Fibroblast of peridontal ligament (primary cell): ENCODE measurements at regions not wholly inside any gene's neighbourhood (a gene's known extent, or its start where the extent isn't known, plus 50 kb on each side); places are given as distances from the start of the nearest gene placed in this dataset.
A peak's percentile ranks its signal among the peaks of the same experiment; 100 is the strongest.

Source experiments
- DNase-seq: peaks from one replicate; pipeline ENCODE4 v3.0.0-alpha.2; 2010; ENCODE audit errors: extremely low read depth

GRCh38 chr16:86089991-86090390 lies 191.0 kb downstream of the IRF8 start:
- no peak for DNase-seq

GRCh38 chr16:86090461-86091170 lies 191.7 kb downstream of the IRF8 start:
- no peak for DNase-seq

- DNase-seq = no peak
Observed at GRCh38 chr16:86091976-86092375, 193.0 kb downstream of the IRF8 start.

- DNase-seq = no peak
Observed at GRCh38 chr16:86092586-86093480, 193.9 kb downstream of the IRF8 start.

- no peak for DNase-seq
Observed at GRCh38 chr16:86093801-86094750, 195.1 kb downstream of the IRF8 start.

- DNase-seq = no peak
Observed at GRCh38 chr16:86095131-86095752, 196.3 kb downstream of the IRF8 start.

GRCh38 chr16:86095906-86096485 lies 197.0 kb downstream of the IRF8 start:
- no peak for DNase-seq

GRCh38 chr16:86096850-86097249 lies 197.9 kb downstream of the IRF8 start:
- DNase-seq = no peak

- no peak for DNase-seq
Observed at GRCh38 chr16:86099326-86099725, 200.4 kb downstream of the IRF8 start.

GRCh38 chr16:86100205-86101136 lies 201.5 kb downstream of the IRF8 start:
- peak; percentile 42 for DNase-seq

GRCh38 chr16:86101137-86101896 lies 202.4 kb downstream of the IRF8 start:
- no peak for DNase-seq

GRCh38 chr16:86101897-86102157 lies 202.9 kb downstream of the IRF8 start:
- peak; percentile 4 for DNase-seq

GRCh38 chr16:86103320-86103719 lies 204.4 kb downstream of the IRF8 start:
- DNase-seq = no peak

GRCh38 chr16:86104537-86105048 lies 205.6 kb downstream of the IRF8 start:
- no peak for DNase-seq

- DNase-seq = no peak
Observed at GRCh38 chr16:86107215-86107825, 208.4 kb downstream of the IRF8 start.

GRCh38 chr16:86108062-86108461 lies 209.1 kb downstream of the IRF8 start:
- DNase-seq = no peak

GRCh38 chr16:86110134-86110533 lies 211.2 kb downstream of the IRF8 start:
- DNase-seq = no peak

- no peak for DNase-seq
Observed at GRCh38 chr16:86110726-86111125, 211.8 kb downstream of the IRF8 start.

- no peak for DNase-seq
Observed at GRCh38 chr16:86112178-86112577, 213.2 kb downstream of the IRF8 start.
